Duodenal mucosa (tissue), 2 donors: ENCODE measurements at regions not wholly inside any gene's neighbourhood (a gene's known extent, or its start where the extent isn't known, plus 50 kb on each side); places are given as distances from the start of the nearest gene placed in this dataset.

Source experiments
- H3K27ac ChIP-seq: one replicate; pipeline ENCODE4 v1.7.0; 2013; ENCODE audit warnings: low read depth, low read length
- H3K27me3 ChIP-seq, 2 donors: one replicate each; pipeline ENCODE4 v1.7.0; 2013; ENCODE audit warnings: low read length in 2 of 2, control low read depth in 1 of 2; ENCODE audit not compliant: insufficient read depth in 2 of 2, control insufficient read depth in 1 of 2
- H3K36me3 ChIP-seq, 2 donors: one replicate each; pipeline ENCODE4 v1.7.0; 2013; ENCODE audit warnings: low read length in 2 of 2, control low read depth in 1 of 2; ENCODE audit not compliant: insufficient read depth in 2 of 2, control insufficient read depth in 1 of 2
- H3K4me1 ChIP-seq, 2 donors: one replicate each; pipeline ENCODE4 v1.7.0; 2013; ENCODE audit warnings: low read length in 2 of 2, control low read depth in 1 of 2; ENCODE audit not compliant: insufficient read depth in 2 of 2, control insufficient read depth in 1 of 2
- H3K4me3 ChIP-seq, 2 donors: one replicate each; pipeline ENCODE4 v1.7.0; 2013; ENCODE audit warnings: low read length in 2 of 2, low read depth in 1 of 2
- H3K9ac ChIP-seq, 2 donors: one replicate each; pipeline ENCODE4 v1.7.0; 2013; ENCODE audit warnings: low read length in 2 of 2, low read depth in 1 of 2
- H3K9me3 ChIP-seq, 2 donors: one replicate each; pipeline ENCODE4 v1.7.0; 2013; ENCODE audit warnings: low read length in 2 of 2, control low read depth in 1 of 2; ENCODE audit not compliant: control insufficient read depth in 1 of 2

DNA sequence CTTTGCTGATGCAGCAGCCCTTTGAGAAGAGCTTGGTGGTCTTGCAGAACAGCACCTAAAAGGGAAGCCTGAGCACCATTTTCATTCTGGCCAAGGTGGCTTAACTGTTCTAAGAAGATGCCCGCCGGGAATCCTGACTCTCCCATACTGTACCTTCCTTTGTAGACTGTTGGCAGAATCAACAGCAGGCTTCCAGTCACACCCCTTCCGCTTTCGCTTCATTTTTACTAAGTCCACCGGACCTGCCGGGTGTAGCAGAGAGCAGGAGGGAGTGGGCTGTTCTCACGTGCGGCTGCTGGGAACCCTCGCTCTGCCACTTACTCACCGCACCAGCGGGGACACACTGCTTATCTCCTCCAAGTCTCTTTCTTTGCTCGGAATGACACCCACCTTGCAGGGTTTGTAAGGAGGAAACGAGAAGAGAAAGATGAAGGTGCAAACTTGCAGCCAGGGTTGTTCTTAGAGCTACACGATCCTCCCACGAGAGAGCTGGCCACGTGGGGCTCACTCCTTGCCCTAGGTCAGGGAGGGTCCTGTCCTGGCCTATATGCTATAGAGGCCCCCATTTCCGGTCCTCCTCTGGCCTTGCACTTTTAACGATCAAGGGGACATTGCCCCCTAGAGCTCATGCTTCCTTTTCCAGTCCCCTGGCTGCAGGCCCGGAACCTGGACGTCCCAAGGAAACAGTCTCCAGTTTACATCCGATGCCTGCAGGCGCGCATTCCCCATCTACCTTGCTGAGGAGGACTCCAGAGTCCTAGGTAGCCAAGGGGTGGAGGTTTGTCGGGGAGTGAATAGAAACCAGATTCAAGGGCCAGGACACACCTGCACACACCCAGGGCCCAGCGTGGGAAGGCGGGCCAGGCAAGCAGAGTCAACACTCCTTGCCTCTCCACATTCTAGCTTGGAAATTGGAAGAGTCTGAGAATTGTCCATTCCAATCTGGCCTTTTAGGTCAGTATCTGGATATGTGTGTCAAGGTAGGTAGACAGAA lies 453.6 kb downstream of the IRS2 start:
- Histone ChIP-seq H3K9me3 (no peaks in the 10 kb centered on the region), H3K36me3 (no peaks in the 10 kb centered on the region), H3K4me1 (peaks cover 0 to 7% of the 10 kb centered on the region in 2 donors), H3K27me3 (no peaks in the 10 kb centered on the region), H3K4me3 (peak overlapping the region; percentile 32 to 67), H3K27ac (no peak overlapping the region), H3K9ac (no peak overlapping the region)

DNA sequence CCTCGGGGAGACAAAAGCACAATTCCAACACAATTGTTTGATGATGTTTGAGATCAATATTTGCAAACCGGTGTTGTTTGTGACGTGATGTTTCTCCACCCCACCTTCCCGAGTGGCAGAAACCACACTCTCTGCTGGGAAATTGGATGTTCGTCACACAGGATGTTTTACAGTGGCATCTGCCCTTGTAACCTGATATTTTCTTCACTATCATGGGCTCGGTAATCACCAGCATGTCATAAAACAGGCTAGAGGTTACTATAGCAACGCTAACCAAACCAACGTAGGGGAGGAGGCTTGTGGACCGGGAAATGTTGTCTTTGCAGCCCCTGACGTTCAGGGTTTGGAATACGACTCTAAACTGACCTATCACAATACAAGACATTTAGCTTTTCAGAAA lies 454.5 kb downstream of the IRS2 start:
- H3K27ac ChIP-seq = no peak overlapping the region
- H3K9ac ChIP-seq = no peak overlapping the region
- H3K36me3 ChIP-seq = no peaks in the 10 kb centered on the region
- peaks cover 0 to 7% of the 10 kb centered on the region in 2 donors for H3K4me1 ChIP-seq
- no peaks in the 10 kb centered on the region for H3K27me3 ChIP-seq
- H3K4me3 ChIP-seq = peak overlapping the region; percentile 32 to 67
- H3K9me3 ChIP-seq = no peaks in the 10 kb centered on the region

DNA sequence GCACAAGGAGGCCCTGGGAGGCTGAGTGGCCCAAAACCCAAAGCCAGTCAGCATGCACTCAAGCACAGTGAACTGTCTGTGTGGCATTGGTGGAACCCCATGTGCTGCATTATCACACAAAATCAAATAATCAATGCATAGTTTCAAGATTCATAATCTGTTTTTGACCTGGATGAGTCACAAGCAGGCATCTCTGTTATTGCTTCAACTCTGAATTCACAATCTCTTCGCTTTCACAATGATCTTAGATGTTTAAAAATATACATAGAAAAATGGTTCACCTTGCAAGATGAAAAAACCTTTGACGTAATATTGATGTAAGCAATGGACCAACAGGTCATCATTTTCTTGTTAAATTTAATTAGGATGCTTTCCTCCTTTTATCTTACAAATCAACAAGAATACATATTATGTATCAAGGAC lies 455.4 kb downstream of the IRS2 start:
- Histone ChIP-seq H3K36me3 (no peaks in the 10 kb centered on the region), H3K9me3 (no peaks in the 10 kb centered on the region), H3K4me1 (peaks cover 0 to 7% of the 10 kb centered on the region in 2 donors), H3K27ac (no peak overlapping the region), H3K27me3 (no peaks in the 10 kb centered on the region), H3K4me3 (no peak overlapping the region), H3K9ac (no peak overlapping the region)

DNA sequence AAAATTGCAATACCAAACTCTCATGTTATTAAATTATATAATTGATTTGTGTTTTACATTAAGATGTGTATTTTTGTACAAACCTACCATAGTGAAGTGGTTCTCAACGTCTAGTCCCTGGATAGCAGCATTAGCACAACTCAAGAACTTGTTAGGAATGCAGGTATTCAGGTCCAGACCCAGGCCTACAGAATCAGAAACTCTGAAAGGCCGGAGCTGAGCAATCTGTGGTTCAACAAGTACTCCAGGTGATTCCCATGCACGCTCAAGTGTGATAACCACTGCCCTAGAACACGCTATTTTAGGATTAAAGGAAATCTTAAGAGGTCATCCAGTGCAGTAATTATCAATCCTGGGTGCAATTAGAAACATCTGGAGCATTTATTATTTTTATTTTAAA lies 456.3 kb downstream of the IRS2 start:
- no peak overlapping the region for H3K27ac ChIP-seq
- no peaks in the 10 kb centered on the region for H3K36me3 ChIP-seq
- no peaks in the 10 kb centered on the region for H3K9me3 ChIP-seq
- H3K4me3 ChIP-seq = no peak overlapping the region
- H3K27me3 ChIP-seq = no peaks in the 10 kb centered on the region
- peaks cover 0 to 7% of the 10 kb centered on the region in 2 donors for H3K4me1 ChIP-seq
- no peak overlapping the region for H3K9ac ChIP-seq

DNA sequence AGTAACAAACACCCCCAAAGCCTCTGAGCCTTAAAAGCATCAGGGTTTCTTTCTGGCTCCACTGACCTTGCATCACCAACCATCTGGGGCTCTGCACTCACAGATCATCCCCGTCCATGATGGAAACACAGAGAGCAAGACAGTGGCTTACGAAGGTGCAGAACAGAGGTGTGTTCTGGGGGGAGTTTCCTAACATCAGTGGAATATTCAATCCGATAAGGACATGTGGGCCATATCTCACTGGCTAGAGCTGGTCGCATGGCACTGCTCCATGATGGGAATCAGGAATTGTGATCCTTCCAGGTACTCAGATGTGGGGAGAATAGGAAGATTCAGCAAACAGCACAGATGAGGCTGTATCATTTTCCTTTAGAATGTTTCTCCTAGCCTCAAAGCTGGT lies 457.2 kb downstream of the IRS2 start:
- no peak overlapping the region for H3K4me3 ChIP-seq
- H3K27ac ChIP-seq = no peak overlapping the region

DNA sequence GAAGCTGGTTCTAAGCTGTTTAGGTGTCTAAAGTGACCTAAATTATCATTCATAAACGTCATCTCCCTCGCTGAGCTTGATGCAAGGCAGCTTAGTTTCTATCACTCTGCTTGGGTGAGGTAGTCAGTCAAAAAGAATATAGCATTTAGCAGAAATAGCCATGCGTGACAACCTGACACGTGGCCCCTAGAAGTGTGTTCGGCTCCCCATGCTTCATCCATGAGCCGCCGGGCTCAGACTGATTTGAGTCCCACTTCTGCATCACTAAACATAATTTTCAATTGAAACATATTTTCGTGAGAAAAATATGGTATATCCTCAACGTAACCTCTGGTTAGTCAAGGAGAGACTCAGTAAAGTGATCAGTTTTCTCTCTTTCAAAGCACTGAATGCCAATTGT lies 459.8 kb downstream of the IRS2 start:
- Histone ChIP-seq H3K4me1 (no peaks in the 10 kb centered on the region), H3K4me3 (no peak overlapping the region), H3K27ac (no peak overlapping the region), H3K36me3 (no peaks in the 10 kb centered on the region), H3K9me3 (no peaks in the 10 kb centered on the region), H3K9ac (no peak overlapping the region), H3K27me3 (no peaks in the 10 kb centered on the region)

More for the DNA sequence above, 457.2 kb downstream of the IRS2 start:
- Histone ChIP-seq H3K36me3 (no peaks in the 10 kb centered on the region), H3K27me3 (no peaks in the 10 kb centered on the region), H3K4me1 (peaks cover 0 to 7% of the 10 kb centered on the region in 2 donors), H3K9me3 (no peaks in the 10 kb centered on the region), H3K9ac (no peak overlapping the region)

DNA sequence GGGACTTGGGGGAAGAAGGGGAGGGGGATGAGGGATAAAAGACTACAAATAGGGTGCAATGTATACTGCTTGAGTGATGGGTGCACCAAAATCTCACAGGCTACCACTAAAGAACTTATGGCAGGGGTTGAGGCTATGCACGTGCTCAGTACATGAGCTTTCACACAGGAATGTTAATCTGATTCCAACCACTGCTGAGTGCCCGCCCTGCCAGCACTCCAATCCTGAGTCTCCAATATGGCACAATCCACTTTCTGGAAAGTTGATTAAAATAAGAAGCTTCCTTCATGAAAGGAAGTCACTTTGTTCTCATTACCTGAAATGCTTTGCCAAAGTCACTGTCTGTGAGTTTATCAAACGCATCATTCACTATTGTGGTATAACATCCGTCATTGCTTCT lies 463.0 kb downstream of the IRS2 start:
- H3K27ac ChIP-seq = no peak overlapping the region
- H3K4me3 ChIP-seq = no peak overlapping the region
- H3K27me3 ChIP-seq = no peaks in the 10 kb centered on the region

DNA sequence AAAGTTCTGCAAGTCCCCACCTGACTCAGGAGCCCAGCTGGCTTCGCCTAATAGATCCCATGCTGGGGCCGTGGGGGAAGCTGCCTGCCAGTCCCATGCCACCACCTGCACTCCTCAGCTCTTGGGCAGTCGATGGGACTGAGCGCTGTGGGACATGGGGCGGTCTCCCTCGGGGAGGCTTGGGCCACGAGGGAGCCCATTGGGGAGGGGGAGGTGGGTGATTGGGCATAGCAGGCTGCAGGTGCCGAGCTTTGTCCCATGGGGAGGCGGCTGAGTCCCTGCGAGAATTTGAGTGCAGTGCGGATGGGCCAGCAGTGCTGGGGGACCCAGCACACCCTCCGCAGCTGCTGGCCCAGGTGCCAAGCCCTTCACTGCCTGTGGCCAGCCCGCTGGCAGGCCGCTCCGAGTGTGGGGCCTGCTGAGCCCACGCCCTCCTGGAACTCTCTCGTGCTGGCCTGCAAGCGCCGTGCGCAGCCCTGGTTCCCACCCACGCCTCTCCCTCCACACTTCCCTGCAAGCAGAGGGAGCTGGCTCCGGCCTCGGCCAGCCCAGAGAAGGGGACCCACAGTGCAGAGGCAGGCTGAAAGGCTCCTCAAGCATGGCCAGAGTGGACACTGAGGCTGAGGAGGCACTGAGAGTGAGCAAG lies 467.3 kb downstream of the IRS2 start:
- no peaks in the 10 kb centered on the region for H3K27me3 ChIP-seq
- H3K4me1 ChIP-seq = no peaks in the 10 kb centered on the region
- no peaks in the 10 kb centered on the region for H3K36me3 ChIP-seq
- no peak overlapping the region for H3K27ac ChIP-seq
- H3K9ac ChIP-seq = no peak overlapping the region
- H3K9me3 ChIP-seq = no peaks in the 10 kb centered on the region
- H3K4me3 ChIP-seq = no peak overlapping the region

More for the DNA sequence above, 463.0 kb downstream of the IRS2 start:
- Histone ChIP-seq H3K9ac (no peak overlapping the region), H3K4me1 (no peaks in the 10 kb centered on the region), H3K9me3 (no peaks in the 10 kb centered on the region), H3K36me3 (no peaks in the 10 kb centered on the region)

DNA sequence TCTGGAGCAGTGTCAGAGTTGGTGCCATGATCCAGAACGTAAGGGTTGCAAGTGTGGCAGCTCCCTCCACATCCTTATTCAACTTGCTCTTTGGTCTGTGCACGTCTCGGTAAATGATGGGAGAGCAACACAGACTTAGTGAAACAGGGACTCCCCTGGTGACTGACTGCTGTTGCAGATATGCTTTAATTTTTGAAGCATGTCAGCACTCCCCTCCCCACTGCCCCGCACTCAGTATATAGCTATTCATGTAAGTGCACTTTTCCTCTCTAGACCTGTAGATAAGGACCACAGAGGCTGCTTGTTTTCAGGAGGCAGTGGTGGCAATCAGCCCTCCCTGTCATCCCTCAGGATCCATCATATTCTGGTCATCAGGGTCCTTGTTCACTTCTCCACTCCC lies 470.9 kb downstream of the IRS2 start:
- H3K9ac ChIP-seq = no peak overlapping the region
- H3K4me1 ChIP-seq = no peaks in the 10 kb centered on the region
- no peaks in the 10 kb centered on the region for H3K9me3 ChIP-seq
- no peaks in the 10 kb centered on the region for H3K36me3 ChIP-seq
- no peak overlapping the region for H3K4me3 ChIP-seq
- H3K27ac ChIP-seq = no peak overlapping the region
- H3K27me3 ChIP-seq = no peaks in the 10 kb centered on the region

DNA sequence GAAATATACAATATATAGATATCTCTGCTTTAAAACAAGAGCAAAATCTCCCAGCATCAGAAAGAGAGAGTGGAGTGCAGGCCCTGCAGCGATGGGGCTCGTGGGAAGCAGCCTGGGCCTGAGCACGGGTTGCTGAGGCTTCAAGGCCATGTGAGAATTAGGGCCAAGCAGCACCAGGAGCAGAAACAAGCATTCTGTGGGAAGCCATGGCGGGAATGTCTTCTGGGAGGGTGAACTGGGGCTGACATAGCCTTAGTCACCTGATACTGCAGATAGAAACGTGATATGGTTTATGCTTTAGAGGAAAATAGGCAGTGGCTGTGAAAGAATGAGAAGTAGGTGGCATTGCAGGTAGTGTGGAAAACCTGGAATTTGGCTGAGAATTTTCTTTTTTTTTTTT lies 472.3 kb downstream of the IRS2 start:
- Histone ChIP-seq H3K4me1 (no peaks in the 10 kb centered on the region), H3K9me3 (no peaks in the 10 kb centered on the region), H3K4me3 (no peak overlapping the region), H3K36me3 (no peaks in the 10 kb centered on the region), H3K9ac (no peak overlapping the region), H3K27me3 (no peaks in the 10 kb centered on the region), H3K27ac (no peak overlapping the region)
